B cell (primary cell): ENCODE measurements at regions not wholly inside any gene's neighbourhood (a gene's known extent, or its start where the extent isn't known, plus 50 kb on each side); places are given as distances from the start of the nearest gene placed in this dataset.

ENCODE experiments used
- ATAC-seq: fragments of 200-7000 bp; cut with Tn5 transposase; one replicate; pipeline ENCODE4 v1.10.0; 2021; ENCODE audit warnings: low read depth, mild to moderate bottlenecking, moderate number of reproducible peaks, moderate library complexity
- CTCF ChIA-PET: fragments of 350-600 bp; sonication (Branson Sonifier 250); formaldehyde crosslinking; loops from one replicate; lab custom pipeline; 2021; ENCODE audit warnings: antibody characterized with exemption, inconsistent platforms; lab: Charles Lee
- POLR2A ChIA-PET: fragments of 350-600 bp; sonication (Branson Sonifier 250); formaldehyde crosslinking; loops from one replicate; lab custom pipeline; 2021; ENCODE audit warnings: antibody characterized with exemption; lab: Charles Lee
- DNase-seq: peaks from one replicate; pipeline ENCODE4 v3.0.0; 2013
- H2AFZ ChIP-seq: 2 replicates; pipeline ENCODE4 v1.6.1; 2012; ENCODE audit warnings: mild to moderate bottlenecking, low read depth, low read length; ENCODE audit not compliant: insufficient read depth, poor library complexity, severe bottlenecking
- H3K27ac ChIP-seq, 2 donors: 1 replicate in 1 of 2; 2 replicates in 1 of 2; pipeline ENCODE4 v1.5.1; 2012 to 2013; ENCODE audit warnings: low read length in 2 of 2, mild to moderate bottlenecking in 2 of 2, moderate library complexity in 1 of 2
- H3K27me3 ChIP-seq, 4 experiments: fragments of 200-600 bp in 1 of 4; sonication (generic) in 1 of 4; replicated peaks in 1 of 4; 1 replicate in 2 of 4; 2 replicates in 2 of 4; pipeline versions ENCODE4 v1.6.1 to v1.7.0; 2013 to 2016; ENCODE audit warnings: low read length in 3 of 4, mild to moderate bottlenecking in 2 of 4, mixed read lengths in 1 of 4, moderate library complexity in 1 of 4; ENCODE audit not compliant: insufficient read depth in 4 of 4, control insufficient read depth in 3 of 4; ENCODE audit errors: control extremely low read depth in 1 of 4
- H3K36me3 ChIP-seq, 2 experiments: replicated peaks in 1 of 2; 1 replicate in 1 of 2; 2 replicates in 1 of 2; pipeline versions ENCODE4 v1.6.1 to v1.7.1; 2013; ENCODE audit warnings: low read length in 1 of 2; ENCODE audit not compliant: insufficient read depth in 2 of 2, control insufficient read depth in 1 of 2; ENCODE audit errors: control extremely low read depth in 1 of 2, extremely low read depth in 1 of 2
- H3K4me1 ChIP-seq, 2 donors: fragments of 200-600 bp in 1 of 2; sonication (generic) in 1 of 2; 1 replicate in 1 of 2; 2 replicates in 1 of 2; pipeline versions ENCODE4 v1.5.1 to v1.6.1; 2013 to 2017; ENCODE audit warnings: low read length in 2 of 2; ENCODE audit not compliant: control insufficient read depth in 2 of 2, insufficient read depth in 2 of 2
- H3K4me2 ChIP-seq: replicated peaks from 2 replicates; pipeline ENCODE3; 2012; ENCODE audit warnings: mild to moderate bottlenecking, low read depth, low read length; ENCODE audit not compliant: poor library complexity, severe bottlenecking
- H3K4me3 ChIP-seq, 5 experiments: fragments of 200-600 bp in 1 of 5; sonication (generic) in 1 of 5; 1 replicate in 3 of 5; 2 replicates in 2 of 5; pipeline versions ENCODE4 v1.5.1 to v1.7.0; 2011 to 2016; ENCODE audit warnings: low read length in 4 of 5, mild to moderate bottlenecking in 4 of 5, low read depth in 2 of 5, control low read depth in 1 of 5, moderate library complexity in 1 of 5; ENCODE audit not compliant: insufficient read depth in 1 of 5; ENCODE audit errors: control extremely low read depth in 1 of 5, extremely low read depth in 1 of 5
- H3K79me2 ChIP-seq: fragments of 200-600 bp; sonication (generic); one replicate; pipeline ENCODE4 v1.6.0; 2016; ENCODE audit warnings: low read length; ENCODE audit not compliant: control insufficient read depth, insufficient read depth
- H3K9ac ChIP-seq: fragments of 200-600 bp; sonication (generic); 2 replicates; pipeline ENCODE4 v1.6.1; 2017; ENCODE audit warnings: mild to moderate bottlenecking, low read length, moderate library complexity
- H3K9me3 ChIP-seq, 3 donors: one replicate each; pipeline versions ENCODE4 v1.6.1 to v1.7.1; 2013; ENCODE audit warnings: low read length in 2 of 3; ENCODE audit not compliant: control insufficient read depth in 2 of 3, insufficient read depth in 1 of 3; ENCODE audit errors: control extremely low read depth in 1 of 3
- H4K20me1 ChIP-seq: 2 replicates; pipeline ENCODE4 v1.6.0; 2012; ENCODE audit warnings: mild to moderate bottlenecking, low read length; ENCODE audit not compliant: insufficient read depth, control insufficient read depth, poor library complexity, severe bottlenecking
- H3K27ac Mint-ChIP-seq: one replicate; pipeline ENCODE4 v1.8.0; 2021; ENCODE audit warnings: mixed read lengths
- H3K27me3 Mint-ChIP-seq: one replicate; pipeline ENCODE4 v1.8.0; 2021; ENCODE audit warnings: mixed read lengths
- H3K4me1 Mint-ChIP-seq: one replicate; pipeline ENCODE4 v1.8.0; 2021; ENCODE audit warnings: mixed read lengths
- H3K4me3 Mint-ChIP-seq: one replicate; pipeline ENCODE4 v1.8.0; 2021; ENCODE audit warnings: mixed read lengths
- H3K9me3 Mint-ChIP-seq: one replicate; pipeline ENCODE4 v1.8.0; 2022; ENCODE audit warnings: mixed read lengths; ENCODE audit not compliant: insufficient read depth
- EZH2 ChIP-seq: IDR thresholded peaks from 2 replicates; pipeline ENCODE4 v1.6.1; 2012; ENCODE audit warnings: borderline replicate concordance, low read depth, mild to moderate bottlenecking, moderate library complexity, low read length; ENCODE audit not compliant: insufficient read depth, poor library complexity, severe bottlenecking
- WGBS: methylation state at CpG from one replicate; pipeline ENCODE4 v1.1.5; 2013; ENCODE audit warnings: missing lambda C conversion rate; ENCODE audit not compliant: insufficient coverage; 5-methylcytosine and 5-hydroxymethylcytosine counted together
- intact Hi-C: fragments of 100-400 bp; cut with micrococcal nuclease; formaldehyde crosslinking; loops from one replicate; pipeline ENCODE4 v1.10.0; 2022
- TF ChIP-seq, protein P1 (sequence below): fragments of 200-600 bp; IDR thresholded peaks from one replicate; pipeline ENCODE4 v1.8.0; 2022; ENCODE audit warnings: antibody characterized with exemption, mild to moderate bottlenecking

- Histone ChIP-seq H3K27me3 (no peaks in the 10 kb centered on the region), H3K9ac (no peak overlapping the region), H3K4me3 (no peak overlapping the region), H3K36me3 (no peaks in the 10 kb centered on the region), H3K27ac (no peak overlapping the region), H3K4me2 (no peak overlapping the region), H2AFZ (no peak overlapping the region), H3K9me3 (peaks cover 0 to 7% (median 0%) of the 10 kb centered on the region in 3 donors), H3K4me1 (no peaks in the 10 kb centered on the region), H4K20me1 (no peaks in the 10 kb centered on the region), H3K79me2 (no peaks in the 10 kb centered on the region)
- no peaks in the 10 kb centered on the region for H3K4me1 Mint-ChIP-seq
- ChIA-PET CTCF (no interaction called here), POLR2A (no interaction called here)
- H3K9me3 Mint-ChIP-seq, result no peaks in the 10 kb centered on the region
- intact Hi-C loops, result no loop called here
- WGBS, result 84% methylated on average over 7 of the region's 7 CpGs
- TF ChIP-seq, protein P1, sequence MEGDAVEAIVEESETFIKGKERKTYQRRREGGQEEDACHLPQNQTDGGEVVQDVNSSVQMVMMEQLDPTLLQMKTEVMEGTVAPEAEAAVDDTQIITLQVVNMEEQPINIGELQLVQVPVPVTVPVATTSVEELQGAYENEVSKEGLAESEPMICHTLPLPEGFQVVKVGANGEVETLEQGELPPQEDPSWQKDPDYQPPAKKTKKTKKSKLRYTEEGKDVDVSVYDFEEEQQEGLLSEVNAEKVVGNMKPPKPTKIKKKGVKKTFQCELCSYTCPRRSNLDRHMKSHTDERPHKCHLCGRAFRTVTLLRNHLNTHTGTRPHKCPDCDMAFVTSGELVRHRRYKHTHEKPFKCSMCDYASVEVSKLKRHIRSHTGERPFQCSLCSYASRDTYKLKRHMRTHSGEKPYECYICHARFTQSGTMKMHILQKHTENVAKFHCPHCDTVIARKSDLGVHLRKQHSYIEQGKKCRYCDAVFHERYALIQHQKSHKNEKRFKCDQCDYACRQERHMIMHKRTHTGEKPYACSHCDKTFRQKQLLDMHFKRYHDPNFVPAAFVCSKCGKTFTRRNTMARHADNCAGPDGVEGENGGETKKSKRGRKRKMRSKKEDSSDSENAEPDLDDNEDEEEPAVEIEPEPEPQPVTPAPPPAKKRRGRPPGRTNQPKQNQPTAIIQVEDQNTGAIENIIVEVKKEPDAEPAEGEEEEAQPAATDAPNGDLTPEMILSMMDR, result no peak
- TF ChIP-seq EZH2, result no peak
- DNase-seq, result no peak
- no peak overlapping the region for H3K4me3 Mint-ChIP-seq
- no peak for ATAC-seq
- H3K27ac Mint-ChIP-seq, result no peak overlapping the region
- no peaks in the 10 kb centered on the region for H3K27me3 Mint-ChIP-seq
Measured at GRCh38 chr5:102018279-102018678, 277.8 kb downstream of the SLCO4C1 start.

DNA sequence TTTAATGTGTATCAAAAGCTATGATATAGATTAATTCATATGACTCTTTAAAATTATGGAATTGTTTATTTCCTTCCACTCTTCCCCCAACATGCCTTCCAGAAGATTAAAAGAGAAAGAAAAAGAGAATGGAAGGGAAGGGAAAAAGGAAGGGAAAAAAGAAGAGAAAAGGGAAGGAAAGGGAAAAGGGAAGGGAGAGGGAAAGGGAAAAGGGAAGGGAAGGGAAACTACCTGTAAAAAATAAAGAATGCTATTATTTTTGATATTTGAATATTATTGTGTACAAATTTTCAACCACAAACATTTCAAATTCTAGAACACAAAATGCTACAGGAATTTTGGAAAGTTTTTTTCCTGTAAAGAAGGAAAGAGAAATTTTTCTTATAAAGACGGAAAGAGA lies 281.7 kb downstream of the SLCO4C1 start:
- Histone ChIP-seq H3K4me1 (no peaks in the 10 kb centered on the region), H3K79me2 (no peaks in the 10 kb centered on the region), H3K9me3 (peaks cover 0 to 7% (median 0%) of the 10 kb centered on the region in 3 donors), H4K20me1 (no peaks in the 10 kb centered on the region), H3K9ac (no peak overlapping the region), H3K36me3 (no peaks in the 10 kb centered on the region), H2AFZ (no peak overlapping the region), H3K4me2 (no peak overlapping the region), H3K27ac (no peak overlapping the region), H3K27me3 (no peaks in the 10 kb centered on the region), H3K4me3 (no peak overlapping the region)
- H3K4me1 Mint-ChIP-seq, result no peaks in the 10 kb centered on the region
- no peak for TF ChIP-seq EZH2
- TF ChIP-seq, protein P1, result no peak
- CTCF ChIA-PET, result interaction anchor here (0.7 kb wide), 1 partner anchor 10 kb away, joined by 3 read pairs; no protein-coding TSS in a partner anchor
- DNase-seq (no peak), ATAC-seq (no peak)
- no peaks in the 10 kb centered on the region for H3K27me3 Mint-ChIP-seq
- H3K27ac Mint-ChIP-seq, result no peak overlapping the region
- H3K9me3 Mint-ChIP-seq, result no peaks in the 10 kb centered on the region
- no peak overlapping the region for H3K4me3 Mint-ChIP-seq
- POLR2A ChIA-PET, result no interaction called here
- intact Hi-C loops, result no loop called here
- no CpG with 5 or more reads among the region's 1 CpG for WGBS
